ENCODE measurements at regions not wholly inside any gene's neighbourhood (a gene's known extent, or its start where the extent isn't known, plus 50 kb on each side); places are given as distances from the start of the nearest gene placed in this dataset.

- RAD21 ChIA-PET (ENCODE audit: unreplicated experiment): no interaction called here
- no peaks in the 10 kb centered on the region; the same call in none of the 3 replicates for H3K9me3 ChIP-seq (replicated peaks; ENCODE audit: control insufficient read depth, insufficient read depth, low read length)
- no peak for ATAC-seq
These were observed 202.1 kb upstream of the TET2 start for GRCh38 chr4:104944596-104944995.

More at GRCh38 chr4:104944596-104944995, 202.1 kb upstream of the TET2 start:
- DNase-seq (ENCODE audit: low read depth, low spot score): no peak
- CTCF ChIA-PET: interaction anchor here (0.8 to 1.4 kb wide), 4 partner anchors 14 to 531 kb away, joined by 3 to 4 read pairs (median 3); no protein-coding TSS in a partner anchor
- Histone ChIP-seq H3K79me2 (ENCODE audit: control insufficient read depth, insufficient read depth, low read length) (no peaks in the 10 kb centered on the region), H3K4me3 (no peak overlapping the region), H3K4me2 (ENCODE audit: control insufficient read depth, insufficient read depth) (no peak overlapping the region), H3K4me1 (ENCODE audit: control insufficient read depth, insufficient read depth, low read length) (no peaks in the 10 kb centered on the region), H4K20me1 (ENCODE audit: control insufficient read depth, insufficient read depth) (no peaks in the 10 kb centered on the region), H3K9ac (ENCODE audit: control insufficient read depth, insufficient read depth, low read length) (no peak overlapping the region), H2AFZ (ENCODE audit: control insufficient read depth, low read depth, low read length) (no peak overlapping the region), H3K36me3 (ENCODE audit: control insufficient read depth in 2 of 2, insufficient read depth in 2 of 2, low read length in 1 of 2) (no peaks in the 10 kb centered on the region), H3K27ac (ENCODE audit: control insufficient read depth, insufficient read depth) (no peak overlapping the region), H3K27me3 (replicated peaks in 1 of 2; ENCODE audit: control insufficient read depth in 2 of 2, insufficient read depth in 2 of 2, low read length in 1 of 2) (no peaks in the 10 kb centered on the region)
- FAIRE-seq: no peak
- POLR2A ChIA-PET: no interaction called here
- intact Hi-C loops (cut with micrococcal nuclease; ENCODE audit: unreplicated experiment) (no loop called here), in situ Hi-C loops (cut with MboI) (no loop called here)
- SMC1A ChIA-PET (ENCODE audit: uncharacterized antibody, unreplicated experiment): interaction anchor here (1.0 to 2.9 kb wide), 3 partner anchors 19 to 26 kb away, joined by 3 to 14 read pairs (median 3); no protein-coding TSS in a partner anchor
- TF ChIP-seq ATF7 (IDR thresholded peaks at IDR 0.05; ENCODE audit: low read depth) (no peak), REST (IDR thresholded peaks at IDR 0.05; ENCODE audit: low read depth, low read length) (no peak), MXI1 (IDR thresholded peaks at IDR 0.05; ENCODE audit: low read depth, low read length) (no peak), PBX3 (IDR thresholded peaks at IDR 0.05; ENCODE audit: insufficient replicate concordance, low read depth, low read length) (no peak), ATF2 (IDR thresholded peaks at IDR 0.05; ENCODE audit: low read length) (no peak), ETV6 (conservative IDR thresholded peaks at IDR 0.05 in 1 of 2, IDR thresholded peaks at IDR 0.05 in 1 of 2; ENCODE audit: borderline replicate concordance in 1 of 2, low read depth in 1 of 2) (no peak), RELB (IDR thresholded peaks at IDR 0.05; ENCODE audit: low read depth) (no peak), SREBF2 (IDR thresholded peaks at IDR 0.05; ENCODE audit: low read length) (no peak), NBN (IDR thresholded peaks at IDR 0.05) (no peak), KAT2A (conservative IDR thresholded peaks at IDR 0.05; ENCODE audit: control insufficient read depth, low read depth, low read length) (no peak), PRDM15 (CRISPR knock-in tag; IDR thresholded peaks at IDR 0.05) (no peak)
- BruUV-seq (replicated peaks): no TSS peak

Measured in GM12878 (cell line).